GM12874 (cell line): ENCODE measurements at regions not wholly inside any gene's neighbourhood (a gene's known extent, or its start where the extent isn't known, plus 50 kb on each side); places are given as distances from the start of the nearest gene placed in this dataset.

Experiments used
- TF ChIP-seq, protein P1 (sequence below): IDR thresholded peaks from 2 replicates; pipeline ENCODE4 v1.5.1; 2011; ENCODE audit warnings: low read depth, mild to moderate bottlenecking, control low read depth, low read length, moderate library complexity; ENCODE audit not compliant: insufficient read depth

GRCh38 chr18:72324677-72325076 lies 219.5 kb downstream of the CBLN2 start:
- TF ChIP-seq, protein P1, sequence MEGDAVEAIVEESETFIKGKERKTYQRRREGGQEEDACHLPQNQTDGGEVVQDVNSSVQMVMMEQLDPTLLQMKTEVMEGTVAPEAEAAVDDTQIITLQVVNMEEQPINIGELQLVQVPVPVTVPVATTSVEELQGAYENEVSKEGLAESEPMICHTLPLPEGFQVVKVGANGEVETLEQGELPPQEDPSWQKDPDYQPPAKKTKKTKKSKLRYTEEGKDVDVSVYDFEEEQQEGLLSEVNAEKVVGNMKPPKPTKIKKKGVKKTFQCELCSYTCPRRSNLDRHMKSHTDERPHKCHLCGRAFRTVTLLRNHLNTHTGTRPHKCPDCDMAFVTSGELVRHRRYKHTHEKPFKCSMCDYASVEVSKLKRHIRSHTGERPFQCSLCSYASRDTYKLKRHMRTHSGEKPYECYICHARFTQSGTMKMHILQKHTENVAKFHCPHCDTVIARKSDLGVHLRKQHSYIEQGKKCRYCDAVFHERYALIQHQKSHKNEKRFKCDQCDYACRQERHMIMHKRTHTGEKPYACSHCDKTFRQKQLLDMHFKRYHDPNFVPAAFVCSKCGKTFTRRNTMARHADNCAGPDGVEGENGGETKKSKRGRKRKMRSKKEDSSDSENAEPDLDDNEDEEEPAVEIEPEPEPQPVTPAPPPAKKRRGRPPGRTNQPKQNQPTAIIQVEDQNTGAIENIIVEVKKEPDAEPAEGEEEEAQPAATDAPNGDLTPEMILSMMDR = no peak

GRCh38 chr18:72316497-72316896 lies 227.6 kb downstream of the CBLN2 start:
- TF ChIP-seq, protein P1 = no peak

GRCh38 chr18:72283148-72283925 lies 260.8 kb downstream of the CBLN2 start:
- TF ChIP-seq, protein P1 = no peak

GRCh38 chr18:72273025-72273424 lies 271.1 kb downstream of the CBLN2 start:
- TF ChIP-seq, protein P1 = no peak

- TF ChIP-seq, protein P1 = no peak
Observed at GRCh38 chr18:72261590-72261989, 282.6 kb downstream of the CBLN2 start.

DNA sequence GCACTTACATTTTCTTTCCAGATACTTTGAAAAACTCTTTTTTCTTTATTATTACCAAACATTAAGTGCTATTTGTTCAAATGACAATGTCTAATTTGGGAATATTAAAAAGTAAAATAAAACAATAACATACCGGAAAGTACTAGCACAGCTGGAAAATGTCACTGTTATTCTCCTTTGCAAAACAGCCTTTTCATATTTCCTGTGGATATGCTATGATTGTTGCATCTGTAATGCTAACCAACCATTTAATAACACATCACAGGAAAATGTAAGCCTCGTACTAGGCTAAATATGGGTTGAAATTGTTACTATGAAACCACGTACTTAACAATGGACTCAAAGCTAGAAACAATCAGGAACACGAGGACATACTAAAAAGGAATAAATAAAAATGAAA lies 298.1 kb downstream of the CBLN2 start:
- TF ChIP-seq, protein P1 = no peak

DNA sequence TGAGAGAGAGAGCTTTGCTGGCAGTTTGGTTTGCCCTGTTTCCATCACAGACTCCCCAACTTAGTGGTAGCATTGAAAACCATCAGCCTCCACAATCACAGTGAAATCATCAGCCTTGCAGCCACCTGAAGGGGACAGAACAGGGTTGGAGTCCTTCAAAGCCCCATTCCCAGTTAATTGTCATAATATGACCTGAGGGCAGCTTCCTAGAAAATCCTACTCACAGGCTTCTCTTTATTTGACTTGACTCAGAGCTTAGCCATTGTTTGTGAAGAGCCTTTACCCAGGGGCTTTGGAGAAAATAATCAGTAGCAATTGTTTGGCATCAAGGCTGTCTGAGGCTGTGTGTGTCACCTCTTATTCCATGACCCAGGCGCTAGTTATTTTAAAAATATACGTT lies 308.7 kb downstream of the CBLN2 start:
- TF ChIP-seq, protein P1 = no peak

GRCh38 chr18:72233106-72233505 lies 311.0 kb downstream of the CBLN2 start:
- TF ChIP-seq, protein P1 = no peak
